ENCODE measurements at regions not wholly inside any gene's neighbourhood (a gene's known extent, or its start where the extent isn't known, plus 50 kb on each side); places are given as distances from the start of the nearest gene placed in this dataset.
"Not testable (repeated sequence)": the region's sequence is repeated elsewhere in the genome, so short reads cannot be mapped to it uniquely, and the experiment has no call there.

DNA sequence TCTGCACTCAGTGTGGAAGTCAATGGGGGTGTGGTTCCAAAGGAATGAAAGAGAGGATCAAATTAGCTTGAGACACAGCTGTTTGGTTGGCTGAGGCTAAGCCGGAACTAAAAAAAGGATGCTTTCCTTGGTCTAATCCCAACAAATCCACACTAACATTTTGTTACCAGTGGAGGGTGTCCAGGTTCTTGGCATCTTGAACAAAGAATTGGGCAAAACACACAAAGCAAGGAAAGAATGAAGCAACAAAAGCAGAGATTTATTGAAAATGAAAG is 278.6 kb upstream of the PLET1 start:
- DNase-seq (ENCODE audit: low spot score), result not testable (repeated sequence)

- DNase-seq (ENCODE audit: low spot score), result no peak
These were observed 279.1 kb upstream of the PLET1 start for GRCh38 chr11:112539741-112540140.

DNA sequence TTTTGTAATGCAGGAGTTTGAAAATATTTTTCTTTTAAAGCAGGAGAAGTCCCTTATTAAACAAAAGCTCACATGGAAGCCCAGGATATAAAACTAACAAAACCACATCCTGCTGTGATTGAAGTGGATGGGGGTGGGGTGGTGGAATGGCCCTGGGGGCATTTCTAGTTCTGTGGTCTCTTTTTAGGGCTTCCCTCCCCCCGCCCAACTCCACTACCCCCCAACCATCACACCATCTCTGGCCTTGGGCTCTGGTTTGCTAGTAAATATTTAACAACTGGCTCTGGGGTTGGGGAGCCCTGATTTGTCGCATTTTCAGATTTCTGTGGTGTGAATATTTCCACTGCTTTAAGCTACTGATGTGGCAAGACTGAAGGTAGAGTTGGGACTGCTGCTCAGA is 279.6 kb upstream of the PLET1 start:
- DNase-seq (ENCODE audit: low spot score), result no peak

DNA sequence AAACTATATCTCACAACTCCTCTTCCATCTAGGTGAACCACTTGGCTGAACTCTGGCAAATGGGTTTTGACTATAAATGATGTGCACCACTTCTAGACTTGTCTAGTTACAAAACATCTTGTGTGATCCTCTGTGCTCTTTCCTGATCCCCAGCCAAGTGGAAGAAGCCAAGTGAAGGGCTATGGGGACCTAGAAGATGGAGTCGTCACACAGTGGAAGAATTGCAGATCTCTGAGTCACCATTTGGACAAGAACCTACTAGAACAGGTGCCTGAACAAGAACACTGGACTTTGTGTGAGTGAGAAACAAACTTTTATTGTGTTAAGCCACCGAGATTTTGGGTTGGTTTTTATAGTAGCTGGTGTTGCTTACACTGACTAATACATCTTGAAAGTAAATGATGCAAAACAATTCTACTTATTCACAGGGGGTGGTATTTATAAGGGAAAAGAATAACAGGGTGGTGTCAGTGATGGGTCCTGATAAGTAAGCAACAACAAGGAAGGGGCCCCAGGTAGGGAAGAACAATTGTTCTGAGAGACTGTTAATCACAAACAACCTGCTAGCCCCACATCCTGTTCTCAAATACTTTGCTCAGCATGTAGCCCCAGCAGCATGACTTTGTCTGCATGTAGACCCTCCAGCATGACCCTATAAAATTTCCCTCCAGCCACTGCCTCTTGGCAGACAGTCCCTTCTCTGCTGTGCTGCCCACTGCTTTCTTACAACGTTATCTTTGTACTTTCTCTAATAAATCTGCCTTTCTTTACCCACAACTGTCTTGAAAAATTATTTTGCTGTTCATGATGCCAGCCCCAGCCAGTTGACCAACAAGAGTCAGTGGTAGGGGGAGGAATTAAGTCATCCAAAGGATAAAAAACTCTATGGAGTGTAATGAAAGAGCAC is 280.7 kb upstream of the PLET1 start:
- no peak for DNase-seq (ENCODE audit: low spot score)

- DNase-seq (ENCODE audit: low spot score), result no peak
These were observed 281.8 kb upstream of the PLET1 start for GRCh38 chr11:112542479-112542878.

GRCh38 chr11:112543390-112543789 is 282.7 kb upstream of the PLET1 start:
- peak; percentile 24 for DNase-seq (ENCODE audit: low spot score)

DNA sequence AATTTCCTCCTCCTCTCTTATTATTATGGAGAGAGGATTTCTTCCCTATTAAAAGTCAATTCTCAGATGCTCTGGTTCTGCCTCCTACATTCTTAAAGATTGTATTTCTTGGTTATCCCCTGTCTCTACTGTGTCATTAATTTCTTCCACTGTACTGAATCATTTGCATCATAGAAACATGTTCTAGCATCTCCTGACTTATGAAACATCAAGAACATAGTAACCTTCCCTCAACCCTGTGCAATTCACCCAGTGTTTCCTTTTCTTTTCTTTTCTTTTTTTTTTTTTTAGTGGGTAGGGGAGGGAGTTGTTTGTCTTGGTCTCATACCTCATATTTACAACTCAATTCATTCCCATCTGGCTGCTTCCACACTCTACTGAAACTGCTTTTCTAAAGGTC is 288.0 kb upstream of the PLET1 start:
- no peak for DNase-seq (ENCODE audit: low spot score)

- peak; percentile 28 for DNase-seq (ENCODE audit: low spot score)
These were observed 292.6 kb upstream of the PLET1 start for GRCh38 chr11:112553205-112553731.

DNA sequence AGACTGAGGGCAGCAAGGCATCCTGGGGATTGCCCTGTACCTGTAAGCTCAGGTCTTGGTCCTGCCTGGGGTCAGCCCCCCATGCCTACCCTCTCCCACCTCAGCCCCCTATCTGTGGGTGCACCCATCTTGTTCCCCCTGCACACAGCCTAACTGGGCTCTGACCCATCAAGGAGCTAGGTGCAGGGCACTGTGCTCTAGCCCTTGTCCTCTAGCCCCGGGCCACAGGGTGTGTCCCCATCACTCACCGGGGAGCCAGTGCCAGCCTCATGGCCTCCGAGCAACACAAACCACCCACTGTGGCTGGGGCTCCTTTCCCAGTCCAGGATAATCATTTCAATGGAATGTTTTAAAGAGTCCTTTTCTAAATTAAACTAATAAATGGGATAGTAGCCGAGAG is 293.9 kb upstream of the PLET1 start:
- DNase-seq (ENCODE audit: low spot score), result peak; percentile 6

DNA sequence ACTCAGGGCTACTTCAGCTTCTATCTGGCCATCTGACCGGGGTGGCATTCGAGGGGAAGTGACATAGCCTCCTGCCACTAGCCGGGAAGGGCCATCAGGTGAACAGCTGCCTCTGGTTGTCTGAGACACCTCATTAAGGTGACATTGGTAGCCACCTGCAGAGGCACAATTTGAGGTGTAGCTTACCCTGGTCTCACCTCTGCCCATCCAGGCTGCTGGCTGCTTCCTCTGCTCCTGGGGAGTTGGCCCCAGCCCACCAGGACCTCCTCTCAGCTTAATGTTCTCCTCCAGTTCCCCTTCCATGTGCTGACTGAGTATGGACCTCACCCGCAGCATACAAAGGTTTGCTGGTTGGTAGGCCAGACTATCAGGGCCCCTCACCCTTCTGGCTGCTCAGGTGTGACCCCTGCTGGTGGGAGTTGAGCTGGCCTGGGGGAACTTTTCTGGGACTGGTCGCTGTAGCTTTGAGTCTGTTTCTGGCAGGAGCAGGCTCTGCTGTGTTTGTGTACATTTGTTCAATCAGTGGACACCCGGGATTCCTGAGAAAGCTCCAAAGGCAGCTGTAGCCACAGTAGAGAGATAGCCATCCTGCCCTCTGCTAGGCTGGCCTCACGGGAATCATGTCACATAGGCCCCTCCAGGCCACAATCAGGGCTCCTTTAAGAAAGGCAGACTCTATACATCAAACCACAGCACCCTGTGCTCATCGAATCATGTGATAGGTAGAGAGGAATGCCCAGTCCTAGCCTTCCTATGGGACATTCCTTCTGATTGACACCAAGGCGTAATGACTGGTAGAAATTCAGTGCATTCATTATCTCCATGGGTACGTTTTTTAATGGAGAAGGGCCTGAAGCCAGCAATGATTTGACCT is 295.1 kb upstream of the PLET1 start:
- DNase-seq (ENCODE audit: low spot score), result peak; percentile 60

- DNase-seq (ENCODE audit: low spot score), result peak; percentile 18
These were observed 298.0 kb upstream of the PLET1 start for GRCh38 chr11:112558691-112559090.

DNA sequence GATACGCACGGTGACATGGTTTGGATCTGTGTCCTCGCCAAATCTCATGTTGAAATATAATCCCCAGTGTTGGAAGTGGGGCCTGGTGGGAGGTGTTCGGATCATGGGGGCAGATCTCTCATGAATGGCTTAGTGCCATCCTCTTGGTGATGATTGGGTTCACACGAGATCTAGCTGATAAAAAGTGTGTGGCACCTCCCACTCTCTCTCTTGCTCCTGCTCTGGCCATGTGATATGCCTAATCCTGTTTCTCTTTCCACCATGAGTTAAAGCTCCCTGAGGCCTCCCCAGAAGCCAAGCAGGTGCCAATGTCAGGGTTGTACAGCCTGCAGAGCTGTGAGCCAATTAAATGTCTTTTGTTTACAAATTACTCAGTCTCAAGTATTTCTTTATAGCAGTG is 303.1 kb upstream of the PLET1 start:
- no peak for DNase-seq (ENCODE audit: low spot score)

DNA sequence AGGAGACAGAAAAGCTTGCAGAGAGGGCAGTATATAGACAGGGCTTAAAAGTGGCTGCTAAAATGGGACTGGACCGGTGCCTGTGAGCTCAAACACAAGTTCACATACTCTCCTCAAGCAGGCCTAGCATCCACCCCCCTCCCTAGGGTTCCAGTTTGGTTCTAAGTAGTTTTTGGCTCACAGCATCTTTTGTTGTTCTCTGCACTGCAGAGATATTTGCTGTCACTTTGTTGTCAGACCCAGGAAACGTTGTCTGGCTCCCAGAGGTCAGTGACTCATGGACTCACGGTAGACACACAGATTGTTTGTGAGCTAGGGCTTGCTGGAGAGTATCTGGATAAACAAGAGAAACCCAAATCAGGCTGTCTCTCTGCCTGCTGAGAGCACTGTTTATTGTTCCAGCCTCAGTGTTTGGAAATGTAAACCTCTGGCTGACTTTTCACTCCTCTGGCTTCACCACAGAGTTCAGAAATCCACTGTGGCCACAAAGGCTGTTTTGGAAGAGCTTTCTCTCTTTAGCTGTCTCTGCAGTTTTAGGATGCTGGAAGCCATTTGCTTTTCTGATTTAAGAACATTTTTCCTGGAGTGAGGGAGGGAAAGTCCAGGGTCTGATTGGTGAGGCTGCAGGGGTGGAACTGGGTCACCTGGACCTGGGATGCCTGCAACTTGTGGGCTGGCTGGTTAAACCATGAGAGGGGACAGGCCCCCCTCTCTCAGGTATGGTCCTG is 303.7 kb upstream of the PLET1 start:
- DNase-seq (ENCODE audit: low spot score), result no peak

GRCh38 chr11:112565551-112565950 is 304.9 kb upstream of the PLET1 start:
- peak; percentile 17 for DNase-seq (ENCODE audit: low spot score)

DNA sequence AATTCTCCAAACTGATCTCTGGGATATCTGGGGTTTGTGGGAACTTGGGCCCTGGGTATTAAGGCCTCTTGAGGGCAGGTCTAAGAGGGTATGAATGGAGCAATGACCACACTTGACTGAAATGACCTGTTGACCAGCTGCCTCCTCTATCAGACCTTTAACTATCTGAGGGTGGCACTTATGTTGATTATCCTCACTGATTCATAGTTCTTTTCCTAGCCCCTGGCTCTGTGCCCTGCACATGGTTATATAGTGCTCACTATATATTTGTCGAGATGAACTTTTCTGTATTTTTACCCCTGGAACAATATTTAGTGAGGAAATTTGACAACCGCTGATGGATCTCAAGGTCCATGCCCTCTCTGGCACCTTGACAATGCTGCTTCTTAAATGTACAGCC is 305.5 kb upstream of the PLET1 start:
- peak; percentile 20 for DNase-seq (ENCODE audit: low spot score)

GRCh38 chr11:112570333-112570732 is 309.7 kb upstream of the PLET1 start:
- no peak for DNase-seq (ENCODE audit: low spot score)

GRCh38 chr11:112579282-112579681 is 318.6 kb upstream of the PLET1 start:
- DNase-seq (ENCODE audit: low spot score), result no peak

GRCh38 chr11:112580864-112581263 is 320.2 kb upstream of the PLET1 start:
- no peak for DNase-seq (ENCODE audit: low spot score)

DNA sequence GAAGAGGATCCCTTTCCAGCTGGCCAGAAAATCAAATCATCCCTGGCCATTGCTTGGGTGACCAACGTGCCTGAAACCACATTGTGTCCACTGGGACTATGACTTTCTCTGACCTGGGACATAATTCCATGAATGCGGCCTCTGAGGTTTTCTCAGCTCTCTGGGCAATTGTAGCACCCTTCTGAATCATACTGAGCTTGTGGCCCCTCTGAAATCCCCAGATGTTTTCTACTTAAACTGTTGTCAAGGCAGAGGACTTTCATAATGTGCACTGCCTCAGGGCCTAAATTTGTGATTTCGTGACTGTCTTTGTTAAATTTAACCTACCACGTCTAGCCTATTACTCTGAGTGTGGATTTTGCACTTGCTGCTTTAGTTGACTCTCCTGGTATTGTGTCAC is 321.1 kb upstream of the PLET1 start:
- DNase-seq (ENCODE audit: low spot score), result no peak

- DNase-seq (ENCODE audit: low spot score), result no peak
These were observed 321.7 kb upstream of the PLET1 start for GRCh38 chr11:112582366-112582765.

GRCh38 chr11:112583261-112583893 is 322.7 kb upstream of the PLET1 start:
- DNase-seq (ENCODE audit: low spot score), result no peak

DNA sequence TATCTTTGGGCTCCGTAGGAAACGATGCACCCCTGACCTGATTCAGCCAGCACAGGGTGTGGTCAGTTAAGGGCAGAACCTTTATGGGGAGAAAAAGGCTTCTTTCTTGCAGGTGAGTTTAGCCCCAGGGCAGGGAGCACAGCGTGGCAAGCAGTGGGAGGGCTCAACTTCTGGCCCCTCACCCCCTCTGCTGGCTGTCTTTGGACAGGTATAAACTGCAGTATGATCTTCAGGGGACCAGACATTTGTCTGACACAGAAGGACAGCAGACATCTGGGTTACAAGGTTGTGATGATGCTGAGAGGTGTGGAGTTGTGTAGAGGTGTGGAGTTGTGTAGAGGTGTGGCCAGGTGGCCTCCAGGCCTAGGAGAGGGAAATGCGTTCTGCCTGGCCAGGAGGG is 324.0 kb upstream of the PLET1 start:
- DNase-seq (ENCODE audit: low spot score), result no peak

Data from ureter (tissue), 1 donor.